ENCODE measurements at regions not wholly inside any gene's neighbourhood (a gene's known extent, or its start where the extent isn't known, plus 50 kb on each side); places are given as distances from the start of the nearest gene placed in this dataset.
A peak's percentile ranks its signal among the peaks of the same experiment; 100 is the strongest.

GRCh38 chr7:46864716-46865115 lies 717.2 kb downstream of the TNS3 start:
- no peak overlapping the region for H2BK5ac ChIP-seq (ENCODE audit: low read depth, low read length, poor library complexity, severe bottlenecking)
- no peak overlapping the region for H2AK5ac ChIP-seq (ENCODE audit: low read length, severe bottlenecking)
- whole genome bisulfite sequencing, result 94% methylated on average over 4 of the region's 4 CpGs
- no peaks in the 10 kb centered on the region for H3K27me3 ChIP-seq (ENCODE audit: control insufficient read depth in 1 of 2, insufficient read depth in 1 of 2, low read length in 2 of 2)
- H3K4me1 ChIP-seq (ENCODE audit: control insufficient read depth, insufficient read depth, low read depth, low read length), result no peaks in the 10 kb centered on the region
- no peak overlapping the region for H4K8ac ChIP-seq (ENCODE audit: low read length)
- no peak overlapping the region for H2BK15ac ChIP-seq (ENCODE audit: low read depth, poor library complexity, severe bottlenecking)
- no peak overlapping the region for H3K4me3 ChIP-seq (ENCODE audit: insufficient read depth in 1 of 2, low read depth in 1 of 2, low read length in 2 of 2)
- H3K9me3 ChIP-seq (ENCODE audit: control insufficient read depth, low read length), result no peaks in the 10 kb centered on the region
- no peak overlapping the region for H3K23ac ChIP-seq (ENCODE audit: low read length in 2 of 2)
- H2BK12ac ChIP-seq (ENCODE audit: low read length in 2 of 2), result no peak overlapping the region
- DNase-seq, result no peak
- H3K27ac ChIP-seq (ENCODE audit: low read length, poor library complexity, severe bottlenecking), result no peak overlapping the region
- H4K91ac ChIP-seq (ENCODE audit: low read length), result no peak overlapping the region
- H2BK120ac ChIP-seq (ENCODE audit: low read depth, low read length), result no peak overlapping the region
- no peak overlapping the region for H3K4ac ChIP-seq (ENCODE audit: low read depth in 1 of 2, low read length in 2 of 2)
- no peak overlapping the region for H3K14ac ChIP-seq (ENCODE audit: low read length in 2 of 2)
- H3K4me2 ChIP-seq (ENCODE audit: low read length, poor library complexity, severe bottlenecking), result no peak overlapping the region
- no peak overlapping the region for H3K9ac ChIP-seq (ENCODE audit: low read length)
- no peak overlapping the region for H2AFZ ChIP-seq (ENCODE audit: low read depth, low read length)
- no peaks in the 10 kb centered on the region for H3K79me1 ChIP-seq (replicated peaks; ENCODE audit: low read length, poor library complexity, severe bottlenecking)
- H3K36me3 ChIP-seq (ENCODE audit: control insufficient read depth in 1 of 2, insufficient read depth in 2 of 2, low read depth in 1 of 2, low read length in 2 of 2), result no peaks in the 10 kb centered on the region
- H3K18ac ChIP-seq (ENCODE audit: low read depth in 1 of 2, low read length in 2 of 2), result no peak overlapping the region

- H2BK15ac ChIP-seq (ENCODE audit: low read depth, poor library complexity, severe bottlenecking), result peak overlapping the region; percentile 37
- peak overlapping the region; percentile 34 for H4K91ac ChIP-seq (ENCODE audit: low read length)
- H3K27ac ChIP-seq (ENCODE audit: low read length, poor library complexity, severe bottlenecking), result no peak overlapping the region
- no peaks in the 10 kb centered on the region for H3K9me3 ChIP-seq (ENCODE audit: control insufficient read depth, low read length)
- no peaks in the 10 kb centered on the region for H3K27me3 ChIP-seq (ENCODE audit: control insufficient read depth in 1 of 2, insufficient read depth in 1 of 2, low read length in 2 of 2)
- H3K14ac ChIP-seq (ENCODE audit: low read length in 2 of 2), result peak overlapping the region in 1 of 2 experiments; percentile 81
- H3K9ac ChIP-seq (ENCODE audit: low read length), result peak overlapping the region; percentile 26
- WGBS, result 79% methylated on average over 6 of the region's 6 CpGs
- H3K4me2 ChIP-seq (ENCODE audit: low read length, poor library complexity, severe bottlenecking), result no peak overlapping the region
- no peak overlapping the region for H2BK5ac ChIP-seq (ENCODE audit: low read depth, low read length, poor library complexity, severe bottlenecking)
- no peaks in the 10 kb centered on the region for H3K4me1 ChIP-seq (ENCODE audit: control insufficient read depth, insufficient read depth, low read depth, low read length)
- H2AK5ac ChIP-seq (ENCODE audit: low read length, severe bottlenecking), result no peak overlapping the region
- H3K18ac ChIP-seq (ENCODE audit: low read depth in 1 of 2, low read length in 2 of 2), result peak overlapping the region in 1 of 2 experiments; percentile 69
- H2BK12ac ChIP-seq (ENCODE audit: low read length in 2 of 2), result peak overlapping the region; percentile 34 to 77
- no peak for DNase-seq
- no peaks in the 10 kb centered on the region for H3K36me3 ChIP-seq (ENCODE audit: control insufficient read depth in 1 of 2, insufficient read depth in 2 of 2, low read depth in 1 of 2, low read length in 2 of 2)
- H3K23ac ChIP-seq (ENCODE audit: low read length in 2 of 2), result no peak overlapping the region
- H2BK120ac ChIP-seq (ENCODE audit: low read depth, low read length), result peak overlapping the region; percentile 4
- no peak overlapping the region for H2AFZ ChIP-seq (ENCODE audit: low read depth, low read length)
- no peak overlapping the region for H3K4ac ChIP-seq (ENCODE audit: low read depth in 1 of 2, low read length in 2 of 2)
- H3K79me1 ChIP-seq (replicated peaks; ENCODE audit: low read length, poor library complexity, severe bottlenecking), result no peaks in the 10 kb centered on the region
- H3K4me3 ChIP-seq (ENCODE audit: insufficient read depth in 1 of 2, low read depth in 1 of 2, low read length in 2 of 2), result no peak overlapping the region
- H4K8ac ChIP-seq (ENCODE audit: low read length), result no peak overlapping the region
Measured at GRCh38 chr7:46859963-46860475, 721.9 kb downstream of the TNS3 start.

- Histone ChIP-seq H3K79me1 (replicated peaks; ENCODE audit: low read length, poor library complexity, severe bottlenecking) (no peaks in the 10 kb centered on the region), H2BK12ac (ENCODE audit: low read length in 2 of 2) (no peak overlapping the region), H4K91ac (ENCODE audit: low read length) (no peak overlapping the region), H3K4me3 (ENCODE audit: insufficient read depth in 1 of 2, low read depth in 1 of 2, low read length in 2 of 2) (no peak overlapping the region), H3K4me1 (ENCODE audit: control insufficient read depth, insufficient read depth, low read depth, low read length) (no peaks in the 10 kb centered on the region), H3K14ac (ENCODE audit: low read length in 2 of 2) (no peak overlapping the region), H2AK5ac (ENCODE audit: low read length, severe bottlenecking) (no peak overlapping the region), H3K9me3 (ENCODE audit: control insufficient read depth, low read length) (no peaks in the 10 kb centered on the region), H2BK120ac (ENCODE audit: low read depth, low read length) (no peak overlapping the region), H3K4me2 (ENCODE audit: low read length, poor library complexity, severe bottlenecking) (no peak overlapping the region), H3K23ac (ENCODE audit: low read length in 2 of 2) (no peak overlapping the region), H4K8ac (ENCODE audit: low read length) (no peak overlapping the region), H3K27ac (ENCODE audit: low read length, poor library complexity, severe bottlenecking) (no peak overlapping the region), H3K27me3 (ENCODE audit: control insufficient read depth in 1 of 2, insufficient read depth in 1 of 2, low read length in 2 of 2) (no peaks in the 10 kb centered on the region), H3K9ac (ENCODE audit: low read length) (peak overlapping the region; percentile 48), H2AFZ (ENCODE audit: low read depth, low read length) (no peak overlapping the region), H3K36me3 (ENCODE audit: control insufficient read depth in 1 of 2, insufficient read depth in 2 of 2, low read depth in 1 of 2, low read length in 2 of 2) (no peaks in the 10 kb centered on the region), H3K4ac (ENCODE audit: low read depth in 1 of 2, low read length in 2 of 2) (no peak overlapping the region), H2BK5ac (ENCODE audit: low read depth, low read length, poor library complexity, severe bottlenecking) (no peak overlapping the region), H2BK15ac (ENCODE audit: low read depth, poor library complexity, severe bottlenecking) (no peak overlapping the region), H3K18ac (ENCODE audit: low read depth in 1 of 2, low read length in 2 of 2) (no peak overlapping the region)
- 76% methylated on average over 4 of the region's 4 CpGs for WGBS
- no peak for DNase-seq
Measured at GRCh38 chr7:46855851-46856250, 726.1 kb downstream of the TNS3 start.

DNA sequence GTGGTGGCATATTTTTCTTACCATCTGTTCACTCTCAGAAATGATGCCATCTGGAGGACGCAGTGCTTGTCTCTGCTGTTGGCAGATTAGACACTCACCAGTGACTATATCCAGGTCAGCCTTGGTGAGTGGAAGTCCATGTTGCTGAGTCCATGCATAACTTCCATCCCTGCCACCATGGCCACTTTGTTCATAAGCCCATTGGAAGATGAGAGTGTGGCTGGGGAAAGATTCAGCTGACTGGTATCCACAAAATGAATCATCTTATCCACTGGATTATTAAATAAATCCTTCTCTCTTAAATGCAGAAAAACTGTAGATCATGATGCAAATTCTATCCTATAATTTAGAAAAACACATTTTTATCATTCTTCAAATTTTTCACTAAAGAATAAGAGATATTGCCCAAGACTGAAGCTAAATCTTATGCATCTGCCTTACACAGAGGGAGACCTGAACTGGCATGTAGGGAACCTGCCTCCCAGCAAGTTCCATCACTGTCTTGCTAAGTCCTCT lies 726.9 kb downstream of the TNS3 start:
- no peak overlapping the region for H2AFZ ChIP-seq (ENCODE audit: low read depth, low read length)
- H2BK120ac ChIP-seq (ENCODE audit: low read depth, low read length), result no peak overlapping the region
- peak; percentile 12 for DNase-seq
- no peak overlapping the region for H2BK12ac ChIP-seq (ENCODE audit: low read length in 2 of 2)
- WGBS, result 79% methylated on average over 1 of the region's 1 CpG
- H3K9me3 ChIP-seq (ENCODE audit: control insufficient read depth, low read length), result no peaks in the 10 kb centered on the region
- no peak overlapping the region for H4K91ac ChIP-seq (ENCODE audit: low read length)
- H3K9ac ChIP-seq (ENCODE audit: low read length), result peak overlapping the region; percentile 48
- no peak overlapping the region for H2AK5ac ChIP-seq (ENCODE audit: low read length, severe bottlenecking)
- H3K18ac ChIP-seq (ENCODE audit: low read depth in 1 of 2, low read length in 2 of 2), result no peak overlapping the region
- H3K4ac ChIP-seq (ENCODE audit: low read depth in 1 of 2, low read length in 2 of 2), result peak overlapping the region in 1 of 2 experiments; percentile 59
- H3K4me3 ChIP-seq (ENCODE audit: insufficient read depth in 1 of 2, low read depth in 1 of 2, low read length in 2 of 2), result no peak overlapping the region
- H3K79me1 ChIP-seq (replicated peaks; ENCODE audit: low read length, poor library complexity, severe bottlenecking), result no peaks in the 10 kb centered on the region
- no peak overlapping the region for H2BK5ac ChIP-seq (ENCODE audit: low read depth, low read length, poor library complexity, severe bottlenecking)
- no peak overlapping the region for H3K27ac ChIP-seq (ENCODE audit: low read length, poor library complexity, severe bottlenecking)
- H3K14ac ChIP-seq (ENCODE audit: low read length in 2 of 2), result no peak overlapping the region
- H3K36me3 ChIP-seq (ENCODE audit: control insufficient read depth in 1 of 2, insufficient read depth in 2 of 2, low read depth in 1 of 2, low read length in 2 of 2), result no peaks in the 10 kb centered on the region
- no peak overlapping the region for H3K4me2 ChIP-seq (ENCODE audit: low read length, poor library complexity, severe bottlenecking)
- H2BK15ac ChIP-seq (ENCODE audit: low read depth, poor library complexity, severe bottlenecking), result no peak overlapping the region
- no peak overlapping the region for H4K8ac ChIP-seq (ENCODE audit: low read length)
- H3K4me1 ChIP-seq (ENCODE audit: control insufficient read depth, insufficient read depth, low read depth, low read length), result no peaks in the 10 kb centered on the region
- H3K27me3 ChIP-seq (ENCODE audit: control insufficient read depth in 1 of 2, insufficient read depth in 1 of 2, low read length in 2 of 2), result no peaks in the 10 kb centered on the region
- H3K23ac ChIP-seq (ENCODE audit: low read length in 2 of 2), result no peak overlapping the region

Measured in mesenchymal stem cell (in vitro differentiated cells and primary cell).